Ishikawa (cell line): ENCODE measurements at regions not wholly inside any gene's neighbourhood (a gene's known extent, or its start where the extent isn't known, plus 50 kb on each side); places are given as distances from the start of the nearest gene placed in this dataset.

ENCODE experiments used
- EP300 ChIP-seq: IDR thresholded peaks from 2 replicates; pipeline ENCODE4 v1.6.1; 2012; ENCODE audit warnings: borderline replicate concordance
- MAX ChIP-seq: IDR thresholded peaks from 2 replicates; pipeline ENCODE4 v1.6.1; 2012
- RAD21 ChIP-seq: IDR thresholded peaks from 2 replicates; pipeline ENCODE4 v1.6.1; 2012; ENCODE audit warnings: low read depth
- REST ChIP-seq: IDR thresholded peaks from 2 replicates; pipeline ENCODE4 v1.6.1; 2012; ENCODE audit warnings: low read depth, mild to moderate bottlenecking
- TAF1 ChIP-seq: IDR thresholded peaks from 2 replicates; pipeline ENCODE4 v1.6.1; 2012; ENCODE audit warnings: low read depth, mild to moderate bottlenecking
- TEAD4 ChIP-seq: IDR thresholded peaks from 2 replicates; pipeline ENCODE4 v1.6.1; 2012

- TF ChIP-seq REST (no peak), TAF1 (no peak), EP300 (no peak), RAD21 (no peak), MAX (no peak), TEAD4 (no peak)
These were observed 322.6 kb upstream of the SLC30A5 start for GRCh38 chr5:68771221-68771620.
